ENCODE measurements at regions not wholly inside any gene's neighbourhood (a gene's known extent, or its start where the extent isn't known, plus 50 kb on each side); places are given as distances from the start of the nearest gene placed in this dataset.

GRCh38 chr6:169847901-169848311 is 96.5 kb downstream of the ERMARD start:
- no peak for TF ChIP-seq CTCF (IDR thresholded peaks at IDR 0.05; ENCODE audit: insufficient read depth, low read length, poor library complexity, severe bottlenecking)
- TF ChIP-seq EZH2phosphoT487 (conservative IDR thresholded peaks at IDR 0.05; ENCODE audit: low read length), result no peak

All from SU-DHL-6 (cell line).